Thymus (tissue), 11 donors: ENCODE measurements at regions not wholly inside any gene's neighbourhood (a gene's known extent, or its start where the extent isn't known, plus 50 kb on each side); places are given as distances from the start of the nearest gene placed in this dataset.

Source experiments
- DNase-seq, 9 donors: peaks; one replicate each; pipeline ENCODE4 v3.0.0-alpha.2; 2013; ENCODE audit warnings: low spot score in 9 of 9, low read depth in 6 of 9, missing footprints in 1 of 9
- H3K27ac ChIP-seq, 2 donors: one replicate each; pipeline ENCODE4 v1.5.1; 2013; ENCODE audit warnings: control low read depth in 1 of 2, low read depth in 1 of 2, low read length in 1 of 2, mild to moderate bottlenecking in 1 of 2, moderate library complexity in 1 of 2
- H3K27me3 ChIP-seq, 2 donors: one replicate each; pipeline ENCODE4 v1.5.1; 2013; ENCODE audit warnings: low read length in 1 of 2; ENCODE audit not compliant: control insufficient read depth in 2 of 2, insufficient read depth in 1 of 2
- H3K36me3 ChIP-seq, 2 donors: one replicate each; pipeline ENCODE4 v1.5.1; 2013; ENCODE audit warnings: low read length in 1 of 2, mild to moderate bottlenecking in 1 of 2, moderate library complexity in 1 of 2; ENCODE audit not compliant: control insufficient read depth in 2 of 2, insufficient read depth in 2 of 2
- H3K4me1 ChIP-seq, 2 donors: one replicate each; pipeline ENCODE4 v1.5.1; 2013; ENCODE audit warnings: low read length in 2 of 2; ENCODE audit not compliant: control insufficient read depth in 2 of 2, insufficient read depth in 2 of 2
- H3K4me3 ChIP-seq, 2 donors: one replicate each; pipeline ENCODE4 v1.5.1; 2013; ENCODE audit warnings: low read length in 2 of 2, control low read depth in 1 of 2, mild to moderate bottlenecking in 1 of 2
- H3K9me3 ChIP-seq, 2 donors: one replicate each; pipeline ENCODE4 v1.5.1; 2013; ENCODE audit warnings: low read length in 1 of 2, mild to moderate bottlenecking in 1 of 2; ENCODE audit not compliant: control insufficient read depth in 2 of 2, insufficient read depth in 1 of 2
- WGBS: extraction: QIAGEN DNeasy Blood & Tissue Kit; methylation state at CpG from one replicate; pipeline ENCODE4 v1.1.7; 2013; 5-methylcytosine and 5-hydroxymethylcytosine counted together
- donor health status: healthy.

GRCh38 chr10:78685466-78686103 is 383.2 kb upstream of the ZMIZ1 start:
- no peak for DNase-seq
- H3K9me3 ChIP-seq: no peaks in the 10 kb centered on the region
- H3K36me3 ChIP-seq: no peaks in the 10 kb centered on the region

DNA sequence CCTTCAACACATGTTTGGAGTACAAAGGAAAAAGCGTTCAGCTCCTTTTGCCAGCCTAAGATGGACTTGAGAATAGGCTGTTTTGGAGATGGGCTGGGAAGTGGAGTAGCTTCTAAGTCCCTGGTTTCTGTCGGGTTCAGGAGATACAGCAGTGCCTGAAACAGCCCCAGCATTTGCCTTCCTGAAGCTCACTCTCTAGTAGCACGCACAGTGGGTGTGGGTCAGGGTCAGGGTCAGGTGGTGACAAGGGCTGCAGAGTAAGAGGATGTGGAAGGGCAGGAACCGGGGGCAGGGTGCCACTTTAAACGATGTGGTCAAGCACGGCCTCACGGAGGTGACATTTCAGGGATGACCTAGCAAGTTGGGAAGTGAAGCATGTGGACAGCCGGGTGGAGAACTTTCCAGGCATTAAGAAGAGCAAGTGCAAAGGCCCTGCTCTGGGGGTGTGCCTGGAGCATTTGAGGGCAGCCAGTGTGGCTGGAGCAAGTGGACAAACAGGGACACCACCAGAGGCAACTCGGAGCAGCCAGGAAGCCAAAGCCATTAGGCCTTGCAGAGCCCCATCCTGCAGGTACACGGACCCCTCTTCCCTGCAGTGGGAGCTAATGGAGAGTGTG is 382.2 kb upstream of the ZMIZ1 start:
- Histone ChIP-seq H3K4me3 (no peak overlapping the region), H3K4me1 (no peaks in the 10 kb centered on the region), H3K9me3 (no peaks in the 10 kb centered on the region), H3K36me3 (no peaks in the 10 kb centered on the region), H3K27me3 (no peaks in the 10 kb centered on the region), H3K27ac (no peak overlapping the region)
- 93% methylated on average over 10 of the region's 10 CpGs for WGBS
- DNase-seq: no peak

More at GRCh38 chr10:78685466-78686103, 383.2 kb upstream of the ZMIZ1 start:
- H3K4me3 ChIP-seq: no peak overlapping the region
- no peaks in the 10 kb centered on the region for H3K4me1 ChIP-seq
- H3K27me3 ChIP-seq: no peaks in the 10 kb centered on the region
- H3K27ac ChIP-seq: no peak overlapping the region
- 95% methylated on average over 7 of the region's 7 CpGs for WGBS

DNA sequence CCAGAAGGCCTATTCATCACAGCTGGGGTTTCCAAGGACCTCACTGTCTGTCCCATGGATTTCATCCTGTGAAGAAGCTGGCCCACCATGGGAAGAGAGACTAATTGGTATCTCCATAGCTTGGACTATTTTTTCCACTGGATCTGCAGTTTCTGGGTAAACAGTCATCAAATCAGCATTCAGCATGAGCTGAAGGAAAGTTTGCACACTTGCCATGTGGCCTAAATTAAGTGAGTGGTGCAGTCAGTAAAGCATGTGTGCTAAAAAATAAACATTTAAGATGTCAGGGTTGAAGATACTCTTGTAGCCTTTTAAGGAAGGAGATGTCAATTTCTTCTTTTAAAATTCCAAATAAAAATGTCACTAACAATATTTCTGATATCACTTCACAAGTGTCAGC is 381.1 kb upstream of the ZMIZ1 start:
- Histone ChIP-seq H3K9me3 (no peaks in the 10 kb centered on the region), H3K4me3 (no peak overlapping the region), H3K36me3 (no peaks in the 10 kb centered on the region), H3K27ac (no peak overlapping the region), H3K4me1 (no peaks in the 10 kb centered on the region), H3K27me3 (no peaks in the 10 kb centered on the region)
- no peak for DNase-seq

- Histone ChIP-seq H3K9me3 (no peaks in the 10 kb centered on the region), H3K36me3 (no peaks in the 10 kb centered on the region), H3K27me3 (no peaks in the 10 kb centered on the region), H3K27ac (no peak overlapping the region), H3K4me3 (no peak overlapping the region), H3K4me1 (no peaks in the 10 kb centered on the region)
- no peak for DNase-seq
- WGBS: 93% methylated on average over 6 of the region's 6 CpGs
Observed at GRCh38 chr10:78688230-78688900, 380.4 kb upstream of the ZMIZ1 start.

- H3K4me1 ChIP-seq: no peaks in the 10 kb centered on the region
- no peaks in the 10 kb centered on the region for H3K27me3 ChIP-seq
- H3K27ac ChIP-seq: no peak overlapping the region
- 84% methylated on average over 13 of the region's 13 CpGs for WGBS
- H3K9me3 ChIP-seq: no peaks in the 10 kb centered on the region
- no peak overlapping the region for H3K4me3 ChIP-seq
- no peaks in the 10 kb centered on the region for H3K36me3 ChIP-seq
- DNase-seq: no peak
Observed at GRCh38 chr10:78688901-78689583, 379.7 kb upstream of the ZMIZ1 start.

DNA sequence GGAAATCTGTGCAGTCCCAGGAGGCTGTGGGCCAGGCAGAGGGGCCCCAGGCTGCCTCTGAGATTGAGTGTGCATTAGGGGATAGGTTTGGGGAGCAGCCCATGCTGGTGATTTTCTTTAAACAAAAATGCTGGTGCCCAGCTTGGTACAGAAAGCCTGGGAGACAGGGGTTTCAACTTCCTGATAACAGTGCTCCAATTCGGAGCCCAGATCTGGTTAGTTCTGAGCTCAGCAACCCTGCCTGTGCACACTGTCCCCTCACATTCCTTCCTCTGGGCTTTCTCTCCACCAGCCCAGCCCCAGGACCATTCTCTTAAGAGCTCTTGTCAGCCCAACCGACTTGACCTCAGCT is 379.2 kb upstream of the ZMIZ1 start:
- Histone ChIP-seq H3K4me1 (no peaks in the 10 kb centered on the region), H3K4me3 (no peak overlapping the region), H3K27ac (peak overlapping the region in 1 of 2 donors; percentile 9), H3K36me3 (no peaks in the 10 kb centered on the region), H3K27me3 (no peaks in the 10 kb centered on the region), H3K9me3 (no peaks in the 10 kb centered on the region)
- DNase-seq: no peak
- 87% methylated on average over 2 of the region's 2 CpGs for whole genome bisulfite sequencing

DNA sequence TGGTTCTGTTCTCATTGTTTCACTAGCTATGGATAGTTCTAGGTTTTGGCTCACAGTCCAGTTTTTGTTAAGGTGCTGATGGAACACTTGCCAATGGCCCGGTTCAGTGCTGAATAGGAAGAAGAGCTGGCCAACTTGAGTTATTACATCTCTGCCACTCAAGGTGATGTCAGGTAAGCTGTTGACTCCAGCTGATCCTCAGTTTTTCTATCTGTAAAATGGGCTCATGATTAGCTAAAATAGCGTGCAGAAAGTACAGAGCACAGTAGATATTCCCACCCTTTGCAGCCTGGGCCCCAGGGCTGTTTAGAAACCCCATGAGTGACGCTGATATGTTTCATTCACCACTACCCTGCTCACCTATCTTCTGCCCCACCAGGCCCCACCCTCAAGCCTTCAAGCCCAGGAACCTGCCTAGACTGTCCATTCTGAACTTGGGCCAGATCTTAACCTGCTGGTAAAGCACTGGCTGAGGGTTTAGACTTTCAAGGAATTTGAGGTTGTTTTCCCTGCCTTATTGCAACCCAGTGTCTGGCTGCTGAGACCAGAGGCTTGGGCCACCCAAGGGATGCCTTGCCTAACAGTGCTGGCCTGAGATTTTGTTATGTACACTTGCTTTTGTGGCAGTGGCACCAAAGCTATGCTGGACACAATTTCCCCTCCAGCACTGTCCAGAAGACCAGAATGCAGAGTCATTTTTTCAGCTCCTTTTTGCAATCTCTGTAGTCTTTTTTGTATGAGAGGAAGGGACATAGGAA is 378.2 kb upstream of the ZMIZ1 start:
- Histone ChIP-seq H3K9me3 (no peaks in the 10 kb centered on the region), H3K27me3 (no peaks in the 10 kb centered on the region), H3K4me3 (no peak overlapping the region), H3K27ac (no peak overlapping the region), H3K4me1 (no peaks in the 10 kb centered on the region), H3K36me3 (no peaks in the 10 kb centered on the region)
- 95% methylated on average over 3 of the region's 3 CpGs for WGBS
- DNase-seq: no peak

- H3K36me3 ChIP-seq: no peaks in the 10 kb centered on the region
- H3K4me1 ChIP-seq: no peaks in the 10 kb centered on the region
- DNase-seq: no peak
- no peak overlapping the region for H3K27ac ChIP-seq
- H3K9me3 ChIP-seq: no peaks in the 10 kb centered on the region
- H3K27me3 ChIP-seq: no peaks in the 10 kb centered on the region
- H3K4me3 ChIP-seq: no peak overlapping the region
- 89% methylated on average over 4 of the region's 4 CpGs for WGBS
Observed at GRCh38 chr10:78691301-78692030, 377.3 kb upstream of the ZMIZ1 start.
